Uterus (tissue), 2 donors: ENCODE measurements at regions not wholly inside any gene's neighbourhood (a gene's known extent, or its start where the extent isn't known, plus 50 kb on each side); places are given as distances from the start of the nearest gene placed in this dataset.

Experiments used
- POLR2A ChIP-seq, 2 donors: fragments of 450-650 bp; IDR thresholded peaks; one replicate each; pipeline ENCODE4 v1.6.1; 2016; ENCODE audit warnings: antibody characterized with exemption in 2 of 2, mild to moderate bottlenecking in 1 of 2, moderate library complexity in 1 of 2
- TF ChIP-seq, protein P1 (sequence below), 4 experiments: fragments of 200-600 bp in 2 of 4; fragments of 450-650 bp in 2 of 4; sonication (generic) in 2 of 4; IDR thresholded peaks; one replicate each; pipeline ENCODE4 v1.5.1; 2016 to 2019; ENCODE audit warnings: antibody characterized with exemption in 4 of 4, mild to moderate bottlenecking in 2 of 4, moderate library complexity in 1 of 4

DNA sequence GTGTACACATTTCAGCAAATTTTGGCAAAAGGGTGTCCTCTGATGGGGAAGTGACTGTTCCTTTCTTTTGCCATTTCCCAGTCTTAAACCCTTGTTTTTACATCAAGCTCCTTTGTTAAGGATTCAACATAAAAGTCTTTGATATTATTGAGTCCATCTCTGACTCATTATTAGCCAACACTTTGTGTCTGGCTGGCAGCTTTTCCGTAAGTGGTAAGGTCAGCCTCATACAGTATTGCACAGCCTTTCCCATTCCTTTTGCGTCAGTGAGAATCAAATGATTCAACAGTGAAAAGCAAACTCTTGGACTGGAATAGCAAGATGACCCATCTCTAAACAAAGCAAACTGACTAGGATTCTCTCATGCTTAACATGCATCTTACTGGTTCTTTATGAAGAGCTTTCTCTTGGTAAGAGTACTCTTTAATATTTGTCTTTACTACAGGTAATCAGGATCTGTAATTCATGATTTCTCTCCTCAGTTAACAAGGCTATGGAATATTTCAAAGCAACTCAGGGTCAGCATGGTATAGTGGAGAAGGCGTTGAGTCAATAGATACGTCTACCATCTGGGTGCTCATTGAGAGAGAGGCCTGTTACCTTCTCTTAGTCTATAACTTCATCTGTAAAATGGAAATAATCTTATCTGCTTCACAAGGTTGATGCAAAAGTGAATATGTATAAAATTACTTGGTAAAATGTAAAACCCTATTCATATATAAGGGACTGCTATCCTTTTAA, 183.6 kb downstream of the PRL start:
- TF ChIP-seq, protein P1, sequence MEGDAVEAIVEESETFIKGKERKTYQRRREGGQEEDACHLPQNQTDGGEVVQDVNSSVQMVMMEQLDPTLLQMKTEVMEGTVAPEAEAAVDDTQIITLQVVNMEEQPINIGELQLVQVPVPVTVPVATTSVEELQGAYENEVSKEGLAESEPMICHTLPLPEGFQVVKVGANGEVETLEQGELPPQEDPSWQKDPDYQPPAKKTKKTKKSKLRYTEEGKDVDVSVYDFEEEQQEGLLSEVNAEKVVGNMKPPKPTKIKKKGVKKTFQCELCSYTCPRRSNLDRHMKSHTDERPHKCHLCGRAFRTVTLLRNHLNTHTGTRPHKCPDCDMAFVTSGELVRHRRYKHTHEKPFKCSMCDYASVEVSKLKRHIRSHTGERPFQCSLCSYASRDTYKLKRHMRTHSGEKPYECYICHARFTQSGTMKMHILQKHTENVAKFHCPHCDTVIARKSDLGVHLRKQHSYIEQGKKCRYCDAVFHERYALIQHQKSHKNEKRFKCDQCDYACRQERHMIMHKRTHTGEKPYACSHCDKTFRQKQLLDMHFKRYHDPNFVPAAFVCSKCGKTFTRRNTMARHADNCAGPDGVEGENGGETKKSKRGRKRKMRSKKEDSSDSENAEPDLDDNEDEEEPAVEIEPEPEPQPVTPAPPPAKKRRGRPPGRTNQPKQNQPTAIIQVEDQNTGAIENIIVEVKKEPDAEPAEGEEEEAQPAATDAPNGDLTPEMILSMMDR (IDR thresholded peaks at IDR 0.05), result no peak
- no peak for TF ChIP-seq POLR2A (IDR thresholded peaks at IDR 0.05)
